Brain microvascular endothelial cell (primary cell): ENCODE measurements at regions not wholly inside any gene's neighbourhood (a gene's known extent, or its start where the extent isn't known, plus 50 kb on each side); places are given as distances from the start of the nearest gene placed in this dataset.

Source experiments
- DNase-seq: peaks from one replicate; pipeline ENCODE4 v3.0.0-alpha.2; 2020
- H3K27ac ChIP-seq: fragments of 250-450 bp; sonication (Bioruptor Pico); 2 replicates; pipeline ENCODE4 v1.5.1; 2020; ENCODE audit warnings: mild to moderate bottlenecking, moderate library complexity
- H3K27me3 ChIP-seq: fragments of 250-450 bp; sonication (Bioruptor Pico); replicated peaks from 2 replicates; pipeline ENCODE4 v1.5.1; 2020; ENCODE audit warnings: mild to moderate bottlenecking
- H3K36me3 ChIP-seq: fragments of 250-450 bp; sonication (Bioruptor Pico); replicated peaks from 2 replicates; pipeline ENCODE4 v1.5.1; 2020; ENCODE audit warnings: mild to moderate bottlenecking
- H3K4me3 ChIP-seq: 2 replicates; pipeline ENCODE4 v1.5.1; 2011; ENCODE audit warnings: low read depth, mild to moderate bottlenecking, control low read depth, low read length, moderate library complexity
- in situ Hi-C: cut with HindIII; loops from 2 replicates; pipeline ENCODE4 v1.10.0; 2017; ENCODE audit warnings: low sequenced_read_pairs, low pct_ligation_motif_present
- TF ChIP-seq, protein P1 (sequence below): IDR thresholded peaks from 2 replicates; pipeline ENCODE4 v1.5.1; 2011; ENCODE audit warnings: low read depth, mild to moderate bottlenecking, moderate library complexity, low read length, control low read depth, inconsistent platforms; ENCODE audit errors: missing control alignments

DNA sequence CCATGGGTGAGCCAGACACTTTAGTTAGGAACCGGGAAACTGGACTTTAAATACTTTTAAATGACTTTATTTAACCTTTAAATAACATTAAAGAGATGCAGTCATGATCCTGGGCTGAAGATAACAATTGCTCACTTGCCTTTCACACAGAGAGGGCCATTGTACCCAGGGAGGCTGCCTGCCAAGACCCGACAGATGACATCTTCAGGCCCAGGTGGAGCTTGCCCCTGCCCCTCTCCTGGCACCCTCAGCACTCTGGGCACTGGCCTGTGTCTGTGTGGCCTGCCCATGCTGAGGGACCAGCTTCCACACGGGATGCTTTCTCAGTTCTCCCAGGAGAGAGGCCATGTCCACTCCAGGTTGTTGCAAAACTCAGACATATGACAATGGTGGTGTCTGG, 216.4 kb upstream of the MYT1L start:
- in situ Hi-C loops: no loop called here
- Histone ChIP-seq H3K4me3 (no peak overlapping the region), H3K36me3 (no peaks in the 10 kb centered on the region), H3K27me3 (no peaks in the 10 kb centered on the region), H3K27ac (no peak overlapping the region)
- DNase-seq: no peak
- TF ChIP-seq, protein P1, sequence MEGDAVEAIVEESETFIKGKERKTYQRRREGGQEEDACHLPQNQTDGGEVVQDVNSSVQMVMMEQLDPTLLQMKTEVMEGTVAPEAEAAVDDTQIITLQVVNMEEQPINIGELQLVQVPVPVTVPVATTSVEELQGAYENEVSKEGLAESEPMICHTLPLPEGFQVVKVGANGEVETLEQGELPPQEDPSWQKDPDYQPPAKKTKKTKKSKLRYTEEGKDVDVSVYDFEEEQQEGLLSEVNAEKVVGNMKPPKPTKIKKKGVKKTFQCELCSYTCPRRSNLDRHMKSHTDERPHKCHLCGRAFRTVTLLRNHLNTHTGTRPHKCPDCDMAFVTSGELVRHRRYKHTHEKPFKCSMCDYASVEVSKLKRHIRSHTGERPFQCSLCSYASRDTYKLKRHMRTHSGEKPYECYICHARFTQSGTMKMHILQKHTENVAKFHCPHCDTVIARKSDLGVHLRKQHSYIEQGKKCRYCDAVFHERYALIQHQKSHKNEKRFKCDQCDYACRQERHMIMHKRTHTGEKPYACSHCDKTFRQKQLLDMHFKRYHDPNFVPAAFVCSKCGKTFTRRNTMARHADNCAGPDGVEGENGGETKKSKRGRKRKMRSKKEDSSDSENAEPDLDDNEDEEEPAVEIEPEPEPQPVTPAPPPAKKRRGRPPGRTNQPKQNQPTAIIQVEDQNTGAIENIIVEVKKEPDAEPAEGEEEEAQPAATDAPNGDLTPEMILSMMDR: no peak

DNA sequence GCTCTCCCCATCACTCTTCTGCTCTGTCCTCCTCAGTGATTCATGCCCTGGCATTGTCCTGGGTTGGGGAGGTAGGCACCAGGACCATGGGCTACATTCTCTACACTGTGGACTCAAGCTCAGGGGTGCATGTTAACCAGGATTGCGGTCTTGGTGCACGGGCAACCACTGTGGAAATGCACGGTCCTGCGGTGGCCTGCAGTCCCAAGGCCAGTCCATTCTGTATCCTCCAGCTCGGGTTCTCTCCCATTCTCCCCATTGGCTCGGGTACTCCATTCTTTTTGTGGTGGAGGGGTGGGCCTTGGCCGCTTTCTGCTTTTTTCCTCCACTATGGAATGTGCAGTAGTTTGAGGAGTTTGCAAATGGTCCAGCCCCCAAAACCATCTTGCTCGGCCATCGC, 215.0 kb upstream of the MYT1L start:
- no peaks in the 10 kb centered on the region for H3K36me3 ChIP-seq
- in situ Hi-C loops: no loop called here
- no peak overlapping the region for H3K27ac ChIP-seq
- TF ChIP-seq, protein P1: no peak
- no peak overlapping the region for H3K4me3 ChIP-seq
- no peak for DNase-seq
- H3K27me3 ChIP-seq: no peaks in the 10 kb centered on the region

DNA sequence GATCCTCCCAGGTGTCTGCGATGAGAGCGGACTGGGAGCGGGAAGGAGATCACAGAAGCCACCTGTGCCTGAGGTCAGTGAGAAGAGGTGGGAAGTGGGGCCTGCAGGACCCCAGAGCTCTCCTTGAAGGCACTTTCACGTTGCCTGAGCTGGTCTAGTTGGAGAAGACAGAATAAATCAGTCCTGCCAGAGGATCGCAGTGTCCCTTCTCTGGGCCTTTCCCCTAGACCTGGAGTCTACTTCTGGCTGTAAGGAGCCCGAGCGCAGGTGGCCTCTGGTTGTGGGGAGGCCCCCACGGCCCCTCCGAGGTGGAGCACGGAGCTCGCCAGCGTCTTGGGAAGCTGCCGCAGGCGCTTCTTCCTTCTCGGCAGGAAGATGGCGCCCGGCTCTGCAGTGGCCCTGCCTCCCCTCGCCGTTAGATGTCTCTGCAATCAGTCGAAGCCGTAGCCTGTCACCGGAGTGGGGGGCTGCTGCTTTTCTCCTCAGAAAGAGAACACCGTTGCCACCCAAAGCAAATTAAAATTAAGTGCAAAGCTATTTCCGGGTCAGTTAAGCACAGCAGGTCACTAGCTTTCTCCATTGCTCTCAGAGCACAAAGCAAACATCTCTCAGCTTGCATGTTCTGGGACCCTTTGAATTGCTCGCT, 212.0 kb upstream of the MYT1L start:
- H3K36me3 ChIP-seq: no peaks in the 10 kb centered on the region
- DNase-seq: no peak
- no peak overlapping the region for H3K27ac ChIP-seq
- in situ Hi-C loops: no loop called here
- no peak overlapping the region for H3K4me3 ChIP-seq
- H3K27me3 ChIP-seq: no peaks in the 10 kb centered on the region
- TF ChIP-seq, protein P1: no peak

DNA sequence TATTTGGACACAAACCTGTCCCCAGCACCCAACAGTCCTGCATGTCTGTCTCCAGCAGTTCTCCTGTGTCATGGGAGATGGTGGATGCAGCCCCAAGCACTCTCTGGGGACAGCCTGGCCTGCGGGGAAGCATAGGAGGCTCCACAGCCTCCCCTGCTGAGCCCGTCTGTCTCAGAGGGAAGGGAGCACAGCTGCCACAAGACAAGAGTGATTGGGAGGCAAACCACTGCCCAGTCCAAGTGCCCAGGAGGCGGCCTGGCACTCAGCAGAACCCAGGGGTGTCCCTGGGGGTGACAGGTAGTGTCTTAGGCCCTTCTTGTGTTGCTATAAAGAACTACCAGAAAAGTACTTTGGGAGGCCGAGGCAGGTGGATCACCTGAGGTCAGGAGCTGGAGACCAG, 211.2 kb upstream of the MYT1L start:
- H3K27me3 ChIP-seq: no peaks in the 10 kb centered on the region
- in situ Hi-C loops: no loop called here
- no peaks in the 10 kb centered on the region for H3K36me3 ChIP-seq
- H3K27ac ChIP-seq: no peak overlapping the region
- TF ChIP-seq, protein P1: no peak
- no peak overlapping the region for H3K4me3 ChIP-seq
- no peak for DNase-seq

DNA sequence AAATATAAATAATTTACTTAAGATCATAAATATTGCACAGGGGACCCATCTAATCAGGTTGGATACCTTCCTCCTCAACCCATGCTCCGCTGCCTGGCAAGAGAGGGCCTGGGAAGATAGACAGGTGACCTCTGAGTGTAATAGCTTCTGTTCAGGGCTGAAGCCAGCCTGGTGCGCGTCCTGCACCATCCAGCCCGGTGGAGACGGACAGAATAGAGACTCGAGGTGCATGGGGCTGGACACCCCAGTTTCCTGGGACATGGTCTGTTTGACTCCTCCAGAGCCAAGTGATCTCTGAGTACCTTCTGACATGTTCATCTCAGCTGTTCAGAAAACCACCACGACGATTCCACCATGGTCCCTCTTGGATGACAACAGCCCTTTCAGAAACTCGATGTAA, 209.3 kb upstream of the MYT1L start:
- Histone ChIP-seq H3K27ac (no peak overlapping the region), H3K27me3 (no peaks in the 10 kb centered on the region), H3K4me3 (no peak overlapping the region), H3K36me3 (no peaks in the 10 kb centered on the region)
- TF ChIP-seq, protein P1: no peak
- DNase-seq: no peak
- in situ Hi-C loops: no loop called here

DNA sequence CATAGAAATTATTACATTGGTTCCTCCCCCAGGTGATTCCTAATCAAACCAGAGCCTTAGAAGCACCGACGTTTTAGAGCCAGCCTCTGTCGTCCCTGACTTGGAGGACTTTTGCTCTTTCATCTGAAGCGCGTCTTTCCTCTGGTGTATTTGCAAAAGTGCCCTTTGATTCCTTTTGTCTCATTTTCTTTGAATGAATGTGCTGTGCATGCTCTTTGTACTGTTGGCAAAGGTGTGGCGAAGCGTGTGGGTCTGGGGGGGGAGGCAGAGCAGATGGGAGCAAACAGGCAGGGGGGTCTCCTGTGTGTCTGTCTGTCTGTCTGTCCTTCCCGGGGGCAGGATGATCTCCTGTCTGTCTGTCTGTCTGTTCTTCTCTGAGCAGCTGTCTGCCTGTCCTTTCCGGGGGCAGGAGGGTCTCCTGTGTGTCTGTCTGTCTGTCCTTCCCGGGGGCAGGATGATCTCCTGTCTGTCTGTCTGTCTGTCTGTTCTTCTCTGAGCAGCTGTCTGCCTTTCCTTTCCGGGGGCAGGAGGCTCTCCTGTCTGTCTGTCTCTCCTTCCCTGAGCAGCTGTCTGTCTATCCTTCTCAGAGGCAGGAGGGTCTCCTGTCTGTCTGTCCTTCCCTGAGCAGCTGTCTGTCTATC, 205.5 kb upstream of the MYT1L start:
- in situ Hi-C loops: no loop called here

More for the DNA sequence above, 205.5 kb upstream of the MYT1L start:
- Histone ChIP-seq H3K27me3 (no peaks in the 10 kb centered on the region), H3K36me3 (no peaks in the 10 kb centered on the region), H3K4me3 (no peak overlapping the region), H3K27ac (no peak overlapping the region)
- TF ChIP-seq, protein P1: no peak
- no peak for DNase-seq
